ENCODE measurements at regions not wholly inside any gene's neighbourhood (a gene's known extent, or its start where the extent isn't known, plus 50 kb on each side); places are given as distances from the start of the nearest gene placed in this dataset.

- Histone ChIP-seq H3K4me3 (no peak overlapping the region), H3K27me3 (ENCODE audit: low read depth) (no peaks in the 10 kb centered on the region), H3K27ac (replicated peaks) (no peak overlapping the region), H3K9me3 (replicated peaks) (no peaks in the 10 kb centered on the region), H3K4me1 (no peaks in the 10 kb centered on the region), H3K36me3 (no peaks in the 10 kb centered on the region)
- DNase-seq: no peak
- no peak for TF ChIP-seq CTCF (IDR thresholded peaks at IDR 0.05; ENCODE audit: borderline replicate concordance)
- intact Hi-C loops (cut with micrococcal nuclease): no loop called here
These were observed 87.7 kb downstream of the DCK start for GRCh38 chr4:71081192-71081591.

- no peaks in the 10 kb centered on the region for H3K27me3 ChIP-seq (ENCODE audit: low read depth)
- H3K4me3 ChIP-seq: no peak overlapping the region
- intact Hi-C loops (cut with micrococcal nuclease): no loop called here
- peaks cover 19% of the 10 kb centered on the region for H3K4me1 ChIP-seq
- H3K36me3 ChIP-seq: no peaks in the 10 kb centered on the region
- DNase-seq: no peak
- H3K9me3 ChIP-seq (replicated peaks): no peaks in the 10 kb centered on the region
- H3K27ac ChIP-seq (replicated peaks): peak overlapping the region; percentile 14
- TF ChIP-seq CTCF (IDR thresholded peaks at IDR 0.05; ENCODE audit: borderline replicate concordance): no peak
These were observed 100.3 kb downstream of the DCK start for GRCh38 chr4:71093745-71094144.

GRCh38 chr4:71094201-71094600 lies 100.8 kb downstream of the DCK start:
- Histone ChIP-seq H3K9me3 (replicated peaks) (no peaks in the 10 kb centered on the region), H3K4me1 (peaks cover 19% of the 10 kb centered on the region), H3K27me3 (ENCODE audit: low read depth) (no peaks in the 10 kb centered on the region), H3K27ac (replicated peaks) (peak overlapping the region; percentile 38), H3K36me3 (no peaks in the 10 kb centered on the region), H3K4me3 (no peak overlapping the region)
- intact Hi-C loops (cut with micrococcal nuclease): no loop called here
- no peak for DNase-seq
- no peak for TF ChIP-seq CTCF (IDR thresholded peaks at IDR 0.05; ENCODE audit: borderline replicate concordance)

- H3K9me3 ChIP-seq (replicated peaks): no peaks in the 10 kb centered on the region
- no peak for DNase-seq
- no peak for TF ChIP-seq CTCF (IDR thresholded peaks at IDR 0.05; ENCODE audit: borderline replicate concordance)
- intact Hi-C loops (cut with micrococcal nuclease): no loop called here
- peaks cover 19% of the 10 kb centered on the region for H3K4me1 ChIP-seq
- H3K36me3 ChIP-seq: no peaks in the 10 kb centered on the region
- no peak overlapping the region for H3K4me3 ChIP-seq
- H3K27me3 ChIP-seq (ENCODE audit: low read depth): no peaks in the 10 kb centered on the region
- no peak overlapping the region for H3K27ac ChIP-seq (replicated peaks)
These were observed 101.7 kb downstream of the DCK start for GRCh38 chr4:71095141-71095540.

GRCh38 chr4:71095545-71095944 lies 102.1 kb downstream of the DCK start:
- no peak for DNase-seq
- Histone ChIP-seq H3K36me3 (no peaks in the 10 kb centered on the region), H3K4me1 (peaks cover 19% of the 10 kb centered on the region), H3K4me3 (no peak overlapping the region), H3K27ac (replicated peaks) (no peak overlapping the region), H3K27me3 (ENCODE audit: low read depth) (no peaks in the 10 kb centered on the region), H3K9me3 (replicated peaks) (no peaks in the 10 kb centered on the region)
- intact Hi-C loops (cut with micrococcal nuclease): no loop called here
- no peak for TF ChIP-seq CTCF (IDR thresholded peaks at IDR 0.05; ENCODE audit: borderline replicate concordance)

- Histone ChIP-seq H3K27me3 (ENCODE audit: low read depth) (no peaks in the 10 kb centered on the region), H3K9me3 (replicated peaks) (no peaks in the 10 kb centered on the region), H3K4me1 (no peaks in the 10 kb centered on the region), H3K36me3 (no peaks in the 10 kb centered on the region), H3K4me3 (no peak overlapping the region), H3K27ac (replicated peaks) (no peak overlapping the region)
- DNase-seq: no peak
- intact Hi-C loops (cut with micrococcal nuclease): no loop called here
- no peak for TF ChIP-seq CTCF (IDR thresholded peaks at IDR 0.05; ENCODE audit: borderline replicate concordance)
These were observed 114.3 kb downstream of the DCK start for GRCh38 chr4:71107726-71108125.

All from left ventricle myocardium inferior (tissue), 1 donor.